GM18867 (cell line): ENCODE measurements at regions not wholly inside any gene's neighbourhood (a gene's known extent, or its start where the extent isn't known, plus 50 kb on each side); places are given as distances from the start of the nearest gene placed in this dataset.
"Not testable (repeated sequence)": the region's sequence is repeated elsewhere in the genome, so short reads cannot be mapped to it uniquely, and the experiment has no call there.

Experiments used
- ATAC-seq: cut with Tn5 transposase; IDR thresholded peaks from one replicate; pipeline ENCODE4 v1.9.1; 2021; ENCODE audit warnings: mild to moderate bottlenecking, moderate library complexity; ENCODE audit not compliant: unreplicated experiment

GRCh38 chr2:59413751-59414570 lies 1139.5 kb downstream of the BCL11A start:
- no peak for ATAC-seq

- no peak for ATAC-seq
These were observed 1154.3 kb downstream of the BCL11A start for GRCh38 chr2:59399126-59399525.

- no peak for ATAC-seq
These were observed 1155.4 kb downstream of the BCL11A start for GRCh38 chr2:59398081-59398480.

- ATAC-seq: no peak
These were observed 1154.0 kb upstream of the FANCL start for GRCh38 chr2:59395119-59395518.

GRCh38 chr2:59391896-59392295 lies 1150.8 kb upstream of the FANCL start:
- no peak for ATAC-seq

- ATAC-seq: no peak
These were observed 1149.5 kb upstream of the FANCL start for GRCh38 chr2:59390581-59390980.

GRCh38 chr2:59389240-59389639 lies 1148.1 kb upstream of the FANCL start:
- no peak for ATAC-seq

GRCh38 chr2:59385971-59386370 lies 1144.8 kb upstream of the FANCL start:
- ATAC-seq: no peak

- no peak for ATAC-seq
These were observed 1142.3 kb upstream of the FANCL start for GRCh38 chr2:59383473-59383872.

GRCh38 chr2:59378127-59378526 lies 1137.0 kb upstream of the FANCL start:
- ATAC-seq: no peak

- no peak for ATAC-seq
These were observed 1125.2 kb upstream of the FANCL start for GRCh38 chr2:59366288-59366687.

GRCh38 chr2:59354498-59354897 lies 1113.4 kb upstream of the FANCL start:
- no peak for ATAC-seq

- no peak for ATAC-seq
These were observed 1112.3 kb upstream of the FANCL start for GRCh38 chr2:59353306-59353921.

GRCh38 chr2:59342166-59342565 lies 1101.0 kb upstream of the FANCL start:
- no peak for ATAC-seq

- ATAC-seq: no peak
These were observed 1098.7 kb upstream of the FANCL start for GRCh38 chr2:59339837-59340207.

- no peak for ATAC-seq
These were observed 1098.2 kb upstream of the FANCL start for GRCh38 chr2:59339121-59339836.

GRCh38 chr2:59333007-59333406 lies 1091.9 kb upstream of the FANCL start:
- ATAC-seq: no peak

GRCh38 chr2:59326581-59327365 lies 1085.6 kb upstream of the FANCL start:
- not testable (repeated sequence) for ATAC-seq

- no peak for ATAC-seq
These were observed 1081.7 kb upstream of the FANCL start for GRCh38 chr2:59322870-59323269.

GRCh38 chr2:59322005-59322404 lies 1080.9 kb upstream of the FANCL start:
- ATAC-seq: no peak
